BLaER1 treated with 17β-estradiol and CSF1 and Interleukin-3, amounts not matched to agents 10 nM and 100 nM (cell line): ENCODE measurements at regions not wholly inside any gene's neighbourhood (a gene's known extent, or its start where the extent isn't known, plus 50 kb on each side); places are given as distances from the start of the nearest gene placed in this dataset.

Source experiments
- H3K27ac ChIP-seq, 11 experiments: shearing (Covaris generic); formaldehyde crosslinking; 2 replicates each; pipeline ENCODE4 v1.8.1; 2022
- H3K27me3 ChIP-seq, 11 experiments: shearing (Covaris generic); formaldehyde crosslinking; 2 replicates each; pipeline ENCODE4 v1.8.1; 2022
- H3K36me3 ChIP-seq, 11 experiments: shearing (Covaris generic); formaldehyde crosslinking; 2 replicates each; pipeline ENCODE4 v1.8.1; 2022
- H3K4me1 ChIP-seq, 10 experiments: shearing (Covaris generic); formaldehyde crosslinking; 2 replicates each; pipeline ENCODE4 v1.8.1; 2022
- H3K4me2 ChIP-seq, 11 experiments: shearing (Covaris generic); formaldehyde crosslinking; 2 replicates each; pipeline ENCODE4 v1.8.1; 2022
- H3K4me3 ChIP-seq, 10 experiments: shearing (Covaris generic); formaldehyde crosslinking; 2 replicates each; pipeline ENCODE4 v1.8.1; 2022
- H3K9ac ChIP-seq, 11 experiments: shearing (Covaris generic); formaldehyde crosslinking; 2 replicates each; pipeline ENCODE4 v1.8.1; 2022
- H3K9me3 ChIP-seq, 11 experiments: shearing (Covaris generic); formaldehyde crosslinking; replicated peaks in 1 of 11; 2 replicates each; pipeline ENCODE4 v1.8.1; 2022
- H4K20me1 ChIP-seq, 11 experiments: shearing (Covaris generic); formaldehyde crosslinking; 2 replicates each; pipeline ENCODE4 v1.8.1; 2022
- Cebpa-rat ChIP-seq, 11 experiments: shearing (Covaris generic); IDR thresholded peaks; 2 replicates each; pipeline ENCODE4 v1.8.1; 2022

- Histone ChIP-seq H3K4me3 (no peak overlapping the region), H3K36me3 (no peaks in the 10 kb centered on the region), H3K27ac (no peak overlapping the region), H3K27me3 (no peaks in the 10 kb centered on the region), H3K4me1 (no peaks in the 10 kb centered on the region), H3K4me2 (no peak overlapping the region), H4K20me1 (no peaks in the 10 kb centered on the region), H3K9ac (no peak overlapping the region), H3K9me3 (peaks cover 0 to 11% (median 0%) of the 10 kb centered on the region in 11 experiments; a peak in 1 of 22 replicates)
- no peak for TF ChIP-seq Cebpa-rat (IDR thresholded peaks at IDR 0.05)
Measured at GRCh38 chr6:76124018-76124417, 51.6 kb upstream of the IMPG1 start.
